NK-92 treated with Interleukin-12 subunit alpha and Interleukin-12 subunit beta, amount 100 ng/mL, for 24 hours (cell line): ENCODE measurements at regions not wholly inside any gene's neighbourhood (a gene's known extent, or its start where the extent isn't known, plus 50 kb on each side); places are given as distances from the start of the nearest gene placed in this dataset.
A peak's percentile ranks its signal among the peaks of the same experiment; 100 is the strongest.

Source experiments
- DNase-seq: peaks from one replicate; lab custom pipeline; 2025; lab: John Stamatoyannopoulos, UW

- DNase-seq: no peak
These were observed 314.3 kb upstream of the OR4E1 start for GRCh38 chr14:21987937-21988336.

- no peak for DNase-seq
These were observed 311.5 kb upstream of the OR4E1 start for GRCh38 chr14:21985081-21985480.

GRCh38 chr14:21978999-21979314 is 305.3 kb upstream of the OR4E1 start:
- no peak for DNase-seq

GRCh38 chr14:21978184-21978998 is 304.8 kb upstream of the OR4E1 start:
- peak; percentile 13 for DNase-seq

GRCh38 chr14:21974741-21975140 is 301.1 kb upstream of the OR4E1 start:
- no peak for DNase-seq

- no peak for DNase-seq
These were observed 291.4 kb upstream of the OR4E1 start for GRCh38 chr14:21965042-21965441.

GRCh38 chr14:21964180-21964579 is 290.6 kb upstream of the OR4E1 start:
- DNase-seq: no peak

GRCh38 chr14:21960636-21961035 is 287.0 kb upstream of the OR4E1 start:
- DNase-seq: no peak

- DNase-seq: no peak
These were observed 268.3 kb upstream of the OR4E1 start for GRCh38 chr14:21941885-21942284.

- DNase-seq: no peak
These were observed 267.6 kb upstream of the OR4E1 start for GRCh38 chr14:21940887-21941856.

GRCh38 chr14:21939836-21940235 is 266.2 kb upstream of the OR4E1 start:
- DNase-seq: no peak

GRCh38 chr14:21937996-21938395 is 264.4 kb upstream of the OR4E1 start:
- no peak for DNase-seq

GRCh38 chr14:21933681-21934080 is 260.1 kb upstream of the OR4E1 start:
- no peak for DNase-seq

GRCh38 chr14:21924479-21924878 is 250.9 kb upstream of the OR4E1 start:
- peak; percentile 66 for DNase-seq

GRCh38 chr14:21923820-21924219 is 250.2 kb upstream of the OR4E1 start:
- peak; percentile 8 for DNase-seq

GRCh38 chr14:21921453-21921852 is 247.8 kb upstream of the OR4E1 start:
- DNase-seq: no peak

GRCh38 chr14:21917699-21918436 is 244.2 kb upstream of the OR4E1 start:
- DNase-seq: peak; percentile 11

- DNase-seq: no peak
These were observed 242.2 kb upstream of the OR4E1 start for GRCh38 chr14:21915826-21916225.

- DNase-seq: peak; percentile 55
These were observed 240.1 kb upstream of the OR4E1 start for GRCh38 chr14:21913759-21914158.

- DNase-seq: no peak
These were observed 238.7 kb upstream of the OR4E1 start for GRCh38 chr14:21912367-21912766.

- DNase-seq: no peak
These were observed 238.3 kb upstream of the OR4E1 start for GRCh38 chr14:21911877-21912276.

GRCh38 chr14:21910260-21910659 is 236.6 kb upstream of the OR4E1 start:
- no peak for DNase-seq
